22Rv1 (cell line): ENCODE measurements at regions not wholly inside any gene's neighbourhood (a gene's known extent, or its start where the extent isn't known, plus 50 kb on each side); places are given as distances from the start of the nearest gene placed in this dataset.

ENCODE experiments used
- CTCF ChIP-seq: fragments of 450-650 bp; IDR thresholded peaks from 2 replicates; pipeline ENCODE4 v1.5.1; 2017; ENCODE audit warnings: mild to moderate bottlenecking
- ZFX ChIP-seq: fragments of 450-650 bp; IDR thresholded peaks from 2 replicates; pipeline ENCODE4 v1.6.1; 2017; ENCODE audit warnings: antibody characterized with exemption, borderline replicate concordance

DNA sequence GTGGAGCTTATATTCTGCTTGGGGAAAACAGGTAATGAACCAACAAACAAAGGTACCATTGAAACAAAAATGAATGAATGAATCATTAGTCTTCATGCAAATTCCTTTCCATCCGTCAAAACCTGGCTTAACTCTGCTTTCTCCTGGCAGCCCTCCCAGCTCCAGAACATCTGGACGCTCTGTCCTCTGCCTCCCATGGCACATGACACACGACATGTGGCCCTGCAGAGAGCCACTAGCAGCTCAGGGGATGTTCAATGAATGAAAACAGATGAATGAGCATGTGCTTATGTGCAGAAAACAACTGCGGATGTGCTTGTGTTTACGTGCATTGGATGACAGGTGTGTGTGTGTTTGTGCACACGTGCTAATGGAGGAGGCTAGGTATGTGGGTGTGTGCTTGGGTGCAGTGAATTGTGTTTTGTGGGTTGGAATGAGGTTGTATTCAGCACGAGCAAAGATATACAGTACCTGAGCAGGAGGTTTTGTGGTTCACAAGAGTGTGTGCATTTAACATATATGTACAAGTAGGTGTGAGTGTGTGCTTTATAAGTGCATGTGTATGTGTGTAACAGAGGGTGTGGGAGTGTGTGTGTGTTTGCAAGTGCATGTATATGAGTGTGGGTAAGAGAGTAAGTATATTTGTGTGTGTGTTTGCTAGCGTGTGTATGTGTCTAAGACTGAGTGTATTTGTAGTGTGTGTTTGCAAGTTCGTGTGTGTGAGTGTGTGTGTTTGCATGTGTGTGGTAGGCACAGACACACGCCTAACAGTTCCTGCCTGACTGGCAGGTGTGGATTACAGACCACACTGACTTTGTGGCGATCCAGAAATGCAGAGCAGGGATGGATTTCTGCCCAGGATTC lies 374.1 kb upstream of the SULF2 start:
- TF ChIP-seq CTCF (no peak), ZFX (no peak)
